ENCODE measurements at regions not wholly inside any gene's neighbourhood (a gene's known extent, or its start where the extent isn't known, plus 50 kb on each side); places are given as distances from the start of the nearest gene placed in this dataset.

- no peak for DNase-seq (ENCODE audit: low spot score)
- no peak for TF ChIP-seq CTCF (IDR thresholded peaks at IDR 0.05; ENCODE audit: borderline replicate concordance, control extremely low read depth, extremely low read depth, insufficient read depth, missing control alignments)
- in situ Hi-C loops (cut with MboI; ENCODE audit: low sequenced_read_pairs, unreplicated experiment): no loop called here
Measured at GRCh38 chr4:189177130-189177529, 763.5 kb upstream of the FRG1 start.

GRCh38 chr4:189178125-189178746 is 762.4 kb upstream of the FRG1 start:
- DNase-seq (ENCODE audit: low spot score): no peak
- no peak for TF ChIP-seq CTCF (IDR thresholded peaks at IDR 0.05; ENCODE audit: borderline replicate concordance, control extremely low read depth, extremely low read depth, insufficient read depth, missing control alignments)
- in situ Hi-C loops (cut with MboI; ENCODE audit: low sequenced_read_pairs, unreplicated experiment): no loop called here

- in situ Hi-C loops (cut with MboI; ENCODE audit: low sequenced_read_pairs, unreplicated experiment): no loop called here
- no peak for TF ChIP-seq CTCF (IDR thresholded peaks at IDR 0.05; ENCODE audit: borderline replicate concordance, control extremely low read depth, extremely low read depth, insufficient read depth, missing control alignments)
- DNase-seq (ENCODE audit: low spot score): no peak
Measured at GRCh38 chr4:189185810-189186432, 754.8 kb upstream of the FRG1 start.

GRCh38 chr4:189187531-189188052 is 753.1 kb upstream of the FRG1 start:
- in situ Hi-C loops (cut with MboI; ENCODE audit: low sequenced_read_pairs, unreplicated experiment): no loop called here

GRCh38 chr4:189198624-189199023 is 742.0 kb upstream of the FRG1 start:
- TF ChIP-seq CTCF (IDR thresholded peaks at IDR 0.05; ENCODE audit: borderline replicate concordance, control extremely low read depth, extremely low read depth, insufficient read depth, missing control alignments): no peak
- no peak for DNase-seq (ENCODE audit: low spot score)
- in situ Hi-C loops (cut with MboI; ENCODE audit: low sequenced_read_pairs, unreplicated experiment): no loop called here

More at GRCh38 chr4:189187531-189188052, 753.1 kb upstream of the FRG1 start:
- no peak for DNase-seq (ENCODE audit: low spot score)
- TF ChIP-seq CTCF (IDR thresholded peaks at IDR 0.05; ENCODE audit: borderline replicate concordance, control extremely low read depth, extremely low read depth, insufficient read depth, missing control alignments): no peak

- no peak for TF ChIP-seq CTCF (IDR thresholded peaks at IDR 0.05; ENCODE audit: borderline replicate concordance, control extremely low read depth, extremely low read depth, insufficient read depth, missing control alignments)
- in situ Hi-C loops (cut with MboI; ENCODE audit: low sequenced_read_pairs, unreplicated experiment): no loop called here
- no peak for DNase-seq (ENCODE audit: low spot score)
Measured at GRCh38 chr4:189200353-189200752, 740.3 kb upstream of the FRG1 start.
